OCI-LY1 (cell line): ENCODE measurements at regions not wholly inside any gene's neighbourhood (a gene's known extent, or its start where the extent isn't known, plus 50 kb on each side); places are given as distances from the start of the nearest gene placed in this dataset.
"Not testable (repeated sequence)": the region's sequence is repeated elsewhere in the genome, so short reads cannot be mapped to it uniquely, and the experiment has no call there.

Experiments used
- CTCF ChIP-seq: fragments of 200-600 bp; sonication (generic), shearing (Covaris generic); IDR thresholded peaks from 2 replicates; pipeline ENCODE4 v1.5.1; 2017; ENCODE audit warnings: mild to moderate bottlenecking, antibody characterized with exemption, low read length, moderate library complexity, mixed read lengths
- EZH2 ChIP-seq: fragments of 200-600 bp; sonication (generic), shearing (Covaris generic); IDR thresholded peaks from 2 replicates; pipeline ENCODE4 v1.8.0; 2017; ENCODE audit warnings: borderline replicate concordance, mixed run types, mild to moderate bottlenecking, antibody characterized with exemption, low read length, moderate library complexity, mixed read lengths

DNA sequence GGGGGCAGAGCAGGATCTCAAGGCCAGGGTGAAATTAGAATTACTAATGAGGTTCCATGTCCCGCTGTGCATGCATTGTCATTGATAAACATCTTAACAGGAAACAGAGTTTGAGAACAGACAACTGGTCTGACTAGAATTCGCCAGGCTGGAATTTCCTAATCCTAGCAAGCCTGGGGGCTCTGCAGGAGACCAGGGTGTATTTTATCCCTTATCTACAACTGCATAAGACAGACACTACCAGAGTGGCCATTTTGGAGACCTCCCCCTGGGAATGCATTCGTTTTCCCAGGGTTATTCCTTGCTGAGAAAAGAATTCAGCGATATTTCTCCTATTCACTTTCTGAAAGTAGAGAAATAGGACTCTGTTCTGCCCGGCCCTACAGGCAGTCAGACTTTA is 1007.6 kb downstream of the SLC16A7 start:
- not testable (repeated sequence) for TF ChIP-seq EZH2, CTCF
